GM04503 (cell line): ENCODE measurements at regions not wholly inside any gene's neighbourhood (a gene's known extent, or its start where the extent isn't known, plus 50 kb on each side); places are given as distances from the start of the nearest gene placed in this dataset.
A peak's percentile ranks its signal among the peaks of the same experiment; 100 is the strongest.
"Not testable (repeated sequence)": the region's sequence is repeated elsewhere in the genome, so short reads cannot be mapped to it uniquely, and the experiment has no call there.

Experiments
- DNase-seq: peaks from one replicate; pipeline ENCODE4 v3.0.0-alpha.2; 2012; ENCODE audit warnings: low read depth

DNA sequence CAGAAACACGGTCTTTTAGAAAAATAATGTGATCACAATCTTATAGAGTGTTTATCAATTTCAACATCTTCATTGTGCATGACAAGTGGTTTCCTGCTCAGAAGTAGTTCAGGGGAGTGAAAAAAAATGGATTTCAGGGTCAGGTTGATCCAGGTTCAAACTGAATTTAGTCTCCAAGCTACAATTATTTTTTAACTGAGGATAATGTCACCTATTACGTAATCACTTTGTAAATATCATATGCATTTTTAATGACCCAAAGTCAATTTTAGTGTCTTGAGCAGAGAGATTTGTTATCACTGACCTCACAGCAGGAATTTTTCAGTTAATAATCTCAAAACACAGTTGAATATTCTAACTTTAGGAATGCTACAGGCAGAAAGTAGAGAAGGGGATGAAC, 627.2 kb upstream of the LUZP2 start:
- no peak for DNase-seq

GRCh38 chr11:23873406-23873805, 623.4 kb upstream of the LUZP2 start:
- no peak for DNase-seq

GRCh38 chr11:23875176-23875850, 621.5 kb upstream of the LUZP2 start:
- no peak for DNase-seq

GRCh38 chr11:23883426-23884048, 613.3 kb upstream of the LUZP2 start:
- not testable (repeated sequence) for DNase-seq

GRCh38 chr11:23884341-23884740, 612.5 kb upstream of the LUZP2 start:
- no peak for DNase-seq

GRCh38 chr11:23885801-23886200, 611.1 kb upstream of the LUZP2 start:
- DNase-seq: no peak

DNA sequence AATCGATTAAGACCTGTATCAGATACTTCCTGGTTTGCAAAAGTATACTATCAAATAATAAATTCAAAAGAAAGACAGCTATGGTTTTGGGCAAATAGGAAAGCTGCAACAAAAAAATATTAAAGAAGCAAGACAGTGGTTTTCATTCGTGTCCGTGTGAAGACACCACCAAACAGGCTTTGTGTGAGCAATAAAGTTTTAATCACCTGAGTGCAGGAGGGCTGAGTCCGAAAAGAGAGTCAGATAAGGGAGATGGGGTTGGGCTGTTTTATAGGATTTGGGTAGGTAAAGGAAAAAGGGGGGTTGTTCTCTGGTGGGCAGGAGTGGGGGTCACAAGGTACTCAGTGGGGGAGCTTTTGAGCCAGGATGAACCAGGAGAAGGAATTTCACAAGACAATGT, 609.7 kb upstream of the LUZP2 start:
- DNase-seq: not testable (repeated sequence)

- no peak for DNase-seq
Measured at GRCh38 chr11:23893126-23893525, 603.7 kb upstream of the LUZP2 start.

GRCh38 chr11:23897453-23898286, 599.2 kb upstream of the LUZP2 start:
- peak; percentile 84 for DNase-seq

DNA sequence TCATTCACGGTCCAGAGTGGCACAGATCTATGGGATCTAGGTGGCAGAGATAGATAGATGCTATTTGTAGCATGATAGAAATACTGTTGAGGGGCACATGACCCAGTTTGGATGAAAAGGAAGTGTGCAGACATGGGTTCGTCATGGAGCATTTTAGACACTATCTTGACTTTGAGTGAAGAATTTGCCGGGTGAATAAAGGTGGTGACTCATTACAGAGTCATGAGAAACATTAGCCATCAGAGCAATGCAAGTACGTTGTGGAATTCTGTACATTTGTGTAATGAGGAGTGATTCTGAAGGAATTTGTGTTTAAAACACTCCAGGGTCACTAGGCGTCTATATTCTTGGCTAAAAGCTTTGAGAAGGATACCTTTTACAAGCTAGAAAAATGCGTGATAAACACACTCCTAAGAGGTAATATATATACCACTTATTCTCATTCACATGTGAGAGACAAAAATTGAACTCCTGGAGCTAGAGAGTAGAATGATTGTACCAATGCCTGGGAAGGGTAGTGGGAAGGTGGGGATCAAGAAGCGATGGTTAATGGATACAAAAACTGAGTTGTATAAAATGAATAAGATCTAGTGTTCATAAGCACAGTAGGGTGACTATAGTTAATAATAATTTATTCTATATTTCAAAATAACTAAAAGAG, 593.7 kb upstream of the LUZP2 start:
- DNase-seq: peak; percentile 45

DNA sequence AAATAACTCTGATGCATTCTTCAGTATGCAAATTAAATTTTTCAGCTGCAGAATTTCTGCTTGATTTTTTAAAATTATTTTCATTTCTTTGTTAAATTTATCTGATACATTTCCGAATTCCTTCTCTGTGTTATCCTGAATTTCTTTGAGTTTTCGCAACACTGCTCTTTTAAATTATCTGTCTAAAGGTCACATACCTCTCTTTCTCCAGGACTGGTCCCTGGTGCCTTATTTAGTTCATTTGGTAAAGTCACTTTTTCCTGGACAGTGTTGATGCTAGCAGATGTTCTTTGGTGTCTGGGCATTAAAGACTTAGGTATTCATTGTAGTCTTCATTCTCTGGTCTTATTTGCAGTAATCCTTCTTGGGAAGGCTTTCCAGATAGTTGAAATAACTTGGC, 577.4 kb upstream of the LUZP2 start:
- DNase-seq: no peak

DNA sequence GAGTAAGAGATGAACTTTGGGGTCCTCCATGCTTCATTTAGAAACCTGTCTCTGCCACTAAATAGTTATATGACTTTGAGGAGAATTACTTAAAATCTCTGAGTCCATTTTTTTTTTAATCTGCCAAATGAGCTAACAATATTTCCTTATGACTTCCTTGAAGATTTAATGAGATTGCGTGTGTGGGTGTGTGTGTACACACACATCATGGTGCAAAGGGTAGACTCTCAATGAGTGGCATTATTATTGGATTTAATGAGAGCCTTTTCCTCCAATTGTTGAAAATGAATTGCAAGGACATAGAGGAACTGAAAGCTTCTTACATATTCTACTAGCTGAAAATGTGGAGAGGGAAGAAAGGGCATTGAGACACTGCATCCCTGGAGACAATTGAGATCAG, 573.5 kb upstream of the LUZP2 start:
- DNase-seq: no peak

DNA sequence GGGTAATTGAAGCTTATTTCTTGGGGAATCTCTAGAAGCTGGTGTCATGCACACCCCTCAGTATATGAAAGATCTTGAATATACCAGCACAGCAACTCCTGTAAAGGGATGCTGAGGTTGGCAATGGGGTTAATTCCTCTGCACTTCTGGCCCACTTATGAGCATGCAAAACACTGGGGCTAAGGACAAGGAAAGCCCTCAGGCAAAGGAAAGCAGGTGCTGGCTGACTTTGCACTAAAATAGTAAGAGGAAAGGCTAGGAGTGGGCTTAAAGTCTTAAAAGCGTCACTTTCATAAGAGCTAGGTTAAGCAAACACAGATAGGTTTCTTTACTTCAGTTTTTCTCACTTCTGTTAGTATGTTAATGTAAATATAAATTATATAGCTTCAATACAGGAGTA, 572.6 kb upstream of the LUZP2 start:
- no peak for DNase-seq

- DNase-seq: no peak
Measured at GRCh38 chr11:23931443-23931842, 565.4 kb upstream of the LUZP2 start.

- DNase-seq: no peak
Measured at GRCh38 chr11:23932485-23932898, 564.4 kb upstream of the LUZP2 start.

GRCh38 chr11:23933721-23934120, 563.1 kb upstream of the LUZP2 start:
- no peak for DNase-seq

DNA sequence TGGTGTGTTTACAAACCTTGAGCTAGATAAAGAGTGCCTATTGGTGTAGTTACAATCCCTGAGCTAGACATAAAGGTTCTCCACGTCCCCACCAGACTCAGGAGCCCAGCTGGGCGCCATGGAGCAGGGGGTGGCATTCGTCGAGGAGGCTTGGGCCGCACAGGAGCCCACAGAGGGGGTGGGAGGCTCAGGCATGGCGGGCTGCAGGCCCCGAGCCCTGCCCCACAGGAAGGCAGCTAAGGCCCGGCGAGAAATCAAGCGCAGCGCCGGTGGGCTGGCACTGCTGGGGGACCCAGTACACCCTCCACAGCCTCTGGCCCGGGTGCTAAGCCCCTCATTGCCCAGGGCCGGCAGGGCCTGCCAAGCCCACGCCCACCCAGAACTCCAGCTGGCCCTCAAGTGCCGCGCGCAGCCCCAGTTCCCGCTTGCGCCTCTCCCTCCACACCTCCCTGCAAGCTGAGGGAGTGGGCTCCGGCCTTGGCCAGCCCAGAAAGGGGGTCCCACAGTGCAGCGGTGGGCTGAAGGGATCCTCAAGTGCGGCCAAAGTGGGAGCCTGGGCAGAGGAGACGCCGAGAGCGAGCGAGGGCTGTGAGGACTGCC, 562.1 kb upstream of the LUZP2 start:
- DNase-seq: not testable (repeated sequence)

DNA sequence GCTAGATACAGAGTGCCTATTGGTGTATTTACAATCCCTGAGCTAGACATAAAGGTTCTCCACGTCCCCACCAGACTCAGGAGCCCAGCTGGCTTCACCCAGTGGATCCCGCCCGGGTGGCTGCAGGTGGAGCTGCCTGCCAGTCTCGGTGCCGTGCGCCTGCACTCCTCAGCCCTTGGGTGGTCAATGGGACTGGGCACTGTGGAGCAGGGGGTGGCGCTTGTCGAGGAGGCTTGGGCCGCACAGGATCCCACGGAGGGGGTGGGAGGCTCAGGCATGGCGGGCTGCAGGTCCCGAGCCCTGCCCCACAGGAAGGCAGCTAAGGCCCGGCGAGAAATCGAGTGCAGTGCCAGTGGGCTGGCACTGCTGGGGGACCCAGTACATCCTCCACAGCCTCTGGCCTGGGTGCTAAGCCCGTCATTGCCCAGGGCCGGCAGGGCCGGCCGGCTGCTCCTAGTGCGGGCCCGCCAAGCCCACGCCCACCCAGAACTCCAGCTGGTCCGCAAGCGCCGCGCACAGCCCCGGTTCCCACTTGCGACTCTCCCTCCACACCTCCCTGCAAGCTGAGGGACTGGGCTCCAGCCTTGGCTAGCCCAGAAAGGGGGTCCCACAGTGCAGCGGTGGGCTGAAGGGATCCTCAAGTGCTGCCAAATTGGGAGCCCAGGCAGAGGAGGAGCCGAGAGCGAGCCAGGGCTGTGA, 554.6 kb upstream of the LUZP2 start:
- DNase-seq: not testable (repeated sequence)

DNA sequence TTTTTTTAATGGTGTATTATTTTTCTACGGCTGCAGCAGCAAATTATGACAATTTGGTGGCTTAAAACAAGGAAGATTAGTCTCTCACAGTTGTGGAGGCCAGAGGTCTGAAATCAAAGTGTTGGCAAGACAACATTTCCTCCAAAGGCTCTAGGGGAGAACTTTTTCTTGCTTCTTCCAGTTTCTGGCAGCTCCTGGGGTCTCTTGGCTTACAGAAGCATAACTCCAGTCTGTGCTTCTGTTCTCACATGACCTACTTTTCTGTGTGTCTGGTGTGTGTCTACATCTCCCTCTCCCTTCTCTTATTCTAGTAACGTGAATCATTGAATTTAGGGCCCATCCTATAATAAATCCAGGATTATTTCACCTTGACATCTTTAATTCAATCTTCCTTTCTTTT, 551.9 kb upstream of the LUZP2 start:
- no peak for DNase-seq

- no peak for DNase-seq
Measured at GRCh38 chr11:23947883-23948282, 549.0 kb upstream of the LUZP2 start.

DNA sequence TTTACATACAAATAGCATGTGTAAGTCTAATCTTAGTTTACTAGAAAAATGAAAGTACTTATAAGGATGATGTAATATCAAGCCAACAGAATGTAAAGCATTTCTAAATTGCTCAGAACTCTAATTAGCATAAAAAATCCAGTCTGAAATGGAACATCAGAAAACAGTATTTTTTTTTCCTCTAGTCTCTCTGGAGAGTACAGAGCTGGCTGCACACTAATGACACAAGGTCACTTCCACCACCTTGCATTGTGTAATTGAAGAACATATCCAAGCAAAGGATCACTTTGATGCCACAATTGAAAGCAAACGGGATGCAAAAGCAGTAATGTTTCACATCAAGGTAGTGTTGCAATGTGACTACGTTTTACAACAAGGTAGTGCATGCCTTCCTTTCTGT, 548.0 kb upstream of the LUZP2 start:
- no peak for DNase-seq
